ENCODE measurements at regions not wholly inside any gene's neighbourhood (a gene's known extent, or its start where the extent isn't known, plus 50 kb on each side); places are given as distances from the start of the nearest gene placed in this dataset.

GRCh38 chr2:95760806-95761525 is 169.2 kb downstream of the TRIM43 start:
- TF ChIP-seq, protein P1, sequence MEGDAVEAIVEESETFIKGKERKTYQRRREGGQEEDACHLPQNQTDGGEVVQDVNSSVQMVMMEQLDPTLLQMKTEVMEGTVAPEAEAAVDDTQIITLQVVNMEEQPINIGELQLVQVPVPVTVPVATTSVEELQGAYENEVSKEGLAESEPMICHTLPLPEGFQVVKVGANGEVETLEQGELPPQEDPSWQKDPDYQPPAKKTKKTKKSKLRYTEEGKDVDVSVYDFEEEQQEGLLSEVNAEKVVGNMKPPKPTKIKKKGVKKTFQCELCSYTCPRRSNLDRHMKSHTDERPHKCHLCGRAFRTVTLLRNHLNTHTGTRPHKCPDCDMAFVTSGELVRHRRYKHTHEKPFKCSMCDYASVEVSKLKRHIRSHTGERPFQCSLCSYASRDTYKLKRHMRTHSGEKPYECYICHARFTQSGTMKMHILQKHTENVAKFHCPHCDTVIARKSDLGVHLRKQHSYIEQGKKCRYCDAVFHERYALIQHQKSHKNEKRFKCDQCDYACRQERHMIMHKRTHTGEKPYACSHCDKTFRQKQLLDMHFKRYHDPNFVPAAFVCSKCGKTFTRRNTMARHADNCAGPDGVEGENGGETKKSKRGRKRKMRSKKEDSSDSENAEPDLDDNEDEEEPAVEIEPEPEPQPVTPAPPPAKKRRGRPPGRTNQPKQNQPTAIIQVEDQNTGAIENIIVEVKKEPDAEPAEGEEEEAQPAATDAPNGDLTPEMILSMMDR (IDR thresholded peaks at IDR 0.05; ENCODE audit: borderline replicate concordance, extremely low read depth, low read length, poor library complexity, severe bottlenecking), result no peak
- no peak for TF ChIP-seq EZH2 (IDR thresholded peaks at IDR 0.05; ENCODE audit: borderline replicate concordance, low read depth, low read length, severe bottlenecking)

Measured in DND-41 (cell line).